ENCODE measurements at regions not wholly inside any gene's neighbourhood (a gene's known extent, or its start where the extent isn't known, plus 50 kb on each side); places are given as distances from the start of the nearest gene placed in this dataset.
"Not testable (repeated sequence)": the region's sequence is repeated elsewhere in the genome, so short reads cannot be mapped to it uniquely, and the experiment has no call there.

GRCh38 chr16:85514598-85515318 is 98.4 kb upstream of the GSE1 start:
- no peak for DNase-seq (ENCODE audit: low read depth)

DNA sequence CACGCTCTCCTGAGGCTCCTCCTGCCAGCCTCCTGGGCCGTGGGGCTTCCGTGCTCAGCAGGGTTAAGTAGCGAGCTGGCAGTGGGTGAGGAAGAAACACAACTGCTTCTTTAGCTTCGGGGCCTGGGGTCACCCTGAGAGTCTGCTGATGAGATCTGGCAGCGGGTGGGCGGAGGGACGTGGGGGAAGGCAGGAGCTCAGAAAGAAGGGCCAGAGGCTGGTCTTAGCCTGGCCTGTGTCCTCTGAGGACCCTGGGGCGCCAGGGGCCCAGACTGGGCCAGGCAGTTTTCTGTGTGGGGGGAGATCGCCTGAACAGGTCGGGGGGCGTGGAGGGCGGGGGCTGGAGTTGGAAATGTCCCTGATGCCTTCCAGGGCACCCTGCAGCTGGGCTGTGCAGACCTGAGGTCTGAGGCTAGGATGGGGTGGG is 97.8 kb upstream of the GSE1 start:
- DNase-seq (ENCODE audit: low read depth): no peak

GRCh38 chr16:85515830-85516397 is 97.2 kb upstream of the GSE1 start:
- no peak for DNase-seq (ENCODE audit: low read depth)

DNA sequence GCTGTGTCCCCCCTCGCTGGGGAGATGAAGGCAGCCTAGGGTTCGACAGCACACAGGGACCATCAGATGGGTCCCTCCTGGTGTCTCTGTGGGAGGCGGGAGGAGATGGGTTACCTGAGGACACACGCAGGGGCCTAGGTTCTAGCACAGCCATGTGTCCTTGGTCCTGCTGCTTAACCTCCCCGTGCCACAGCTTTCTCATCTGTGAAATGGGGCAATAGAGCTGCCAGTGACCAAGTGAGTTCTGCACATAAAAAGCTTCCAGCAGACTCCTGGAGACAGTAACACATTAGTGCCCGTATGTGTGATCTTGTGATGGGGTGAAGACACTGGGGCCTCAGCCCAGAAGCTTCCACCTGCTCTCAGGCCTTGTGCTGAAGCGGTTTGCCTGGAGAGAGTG is 96.0 kb upstream of the GSE1 start:
- no peak for DNase-seq (ENCODE audit: low read depth)

GRCh38 chr16:85517563-85518179 is 95.5 kb upstream of the GSE1 start:
- no peak for DNase-seq (ENCODE audit: low read depth)

DNA sequence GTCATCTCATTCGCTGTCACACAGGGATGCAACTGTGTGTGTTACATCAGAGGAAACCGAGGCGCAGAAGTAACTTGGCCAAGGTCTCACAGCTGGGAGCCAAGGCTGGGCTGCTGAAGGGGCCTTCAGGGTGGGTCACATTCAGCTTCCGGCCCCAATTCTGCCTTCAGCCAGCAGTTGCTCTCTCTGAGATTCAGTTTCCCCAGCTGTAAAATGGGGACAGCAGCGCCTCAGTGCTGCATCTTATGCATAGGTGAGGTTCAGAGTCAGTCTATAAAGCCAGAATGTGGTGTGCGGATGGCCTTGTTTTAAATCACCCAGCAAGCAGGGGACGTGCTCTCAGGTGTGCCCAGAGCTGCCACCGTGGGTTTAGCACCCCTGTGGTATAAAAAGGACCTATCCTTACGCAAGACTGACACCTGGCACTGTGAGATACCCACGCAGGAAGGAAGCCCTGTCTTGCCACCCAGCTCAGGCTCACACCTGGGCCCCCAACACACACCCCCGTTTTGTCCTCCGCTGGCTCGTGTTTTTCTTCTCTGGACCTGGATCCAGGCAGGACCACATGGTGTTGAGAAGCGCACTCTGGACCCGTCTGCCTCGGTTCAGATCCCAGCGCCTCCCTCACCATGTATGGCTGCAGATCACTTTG is 94.6 kb upstream of the GSE1 start:
- no peak for DNase-seq (ENCODE audit: low read depth)

DNA sequence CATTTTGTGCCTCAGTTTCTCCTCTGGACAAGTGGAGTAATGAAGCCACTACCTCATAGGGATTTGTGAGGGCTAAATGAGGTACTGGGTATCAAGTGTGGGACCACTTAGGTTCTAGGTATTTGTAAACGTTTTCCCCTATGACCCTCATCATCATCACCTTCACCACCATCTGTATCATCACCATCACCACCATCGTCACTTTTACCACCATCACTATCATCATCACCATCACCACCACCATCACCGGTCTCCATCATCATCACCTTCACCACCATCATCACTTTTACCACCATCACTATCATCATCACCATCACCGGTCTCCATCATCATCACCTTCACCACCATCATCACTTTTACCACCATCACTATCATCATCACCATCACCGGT is 94.1 kb upstream of the GSE1 start:
- not testable (repeated sequence) for DNase-seq (ENCODE audit: low read depth)

- DNase-seq (ENCODE audit: low read depth): no peak
Measured at GRCh38 chr16:85519540-85520231, 93.4 kb upstream of the GSE1 start.

DNA sequence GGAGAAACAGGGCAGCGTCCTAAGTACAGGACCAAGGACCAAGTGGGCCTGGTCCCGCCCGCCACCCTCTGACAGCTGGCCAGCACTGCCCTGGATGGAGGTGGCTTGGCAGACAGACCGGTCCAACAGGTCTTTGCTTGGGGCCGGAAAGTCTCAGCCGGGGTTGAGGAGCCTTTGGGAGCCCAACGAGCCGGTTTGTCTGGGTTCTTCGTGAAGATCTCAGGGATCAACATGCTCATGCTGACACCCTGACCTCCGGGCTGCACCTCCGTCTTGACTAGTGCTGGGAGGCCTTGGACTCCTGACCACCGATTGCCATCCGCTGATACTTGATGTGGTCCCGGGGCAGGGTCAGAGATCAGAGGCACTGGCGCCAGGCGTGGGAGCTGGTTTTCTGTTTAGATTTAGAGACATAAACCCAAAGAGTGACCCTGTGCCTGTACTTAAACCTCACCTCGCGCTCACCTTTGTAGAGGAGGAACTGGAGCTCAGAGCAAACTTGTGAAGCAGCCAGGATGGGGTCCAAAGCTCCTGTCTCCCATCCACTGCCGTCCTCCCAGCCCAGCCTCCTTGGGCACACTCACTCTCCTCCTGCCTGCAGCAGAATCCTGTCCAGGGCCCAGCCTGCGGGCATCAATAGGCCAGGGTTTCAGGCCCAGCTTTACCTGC is 92.1 kb upstream of the GSE1 start:
- no peak for DNase-seq (ENCODE audit: low read depth)

DNA sequence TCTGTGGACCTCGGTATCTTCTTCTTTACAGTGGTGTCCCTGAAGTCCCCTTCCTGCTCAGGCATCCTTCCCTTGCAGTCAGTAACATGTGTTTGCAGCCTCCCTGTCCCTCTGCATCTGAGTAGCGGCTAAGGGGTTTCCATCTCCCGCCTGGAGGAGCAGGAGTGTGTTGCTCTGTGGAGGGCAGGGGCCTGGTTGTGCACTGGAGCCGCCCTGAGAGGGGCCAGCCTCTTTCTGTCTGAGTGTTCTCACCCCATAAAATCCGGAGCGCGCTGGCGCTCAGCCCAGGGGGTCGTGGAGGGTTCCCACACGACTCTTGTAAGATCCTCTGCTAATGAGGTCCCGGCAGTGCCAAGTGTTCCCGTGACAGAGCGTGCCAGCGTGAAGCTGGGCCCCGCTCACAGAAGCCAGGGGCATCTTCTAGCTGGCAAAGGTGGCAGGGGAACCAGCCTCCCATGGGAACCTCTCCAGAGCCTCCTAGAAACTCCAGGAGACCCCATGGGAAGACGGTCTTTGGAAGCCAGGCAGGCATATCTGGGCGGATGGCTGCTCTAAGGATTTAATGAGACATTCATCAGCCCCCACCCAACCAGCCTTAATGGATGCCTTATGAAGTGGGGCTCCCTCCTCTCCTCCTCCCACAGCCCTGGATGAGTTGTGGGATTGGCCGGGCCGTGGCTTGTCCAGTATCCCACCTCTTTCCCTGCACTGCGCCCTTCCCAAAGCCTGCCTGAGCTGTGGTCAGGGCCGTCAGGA is 91.4 kb upstream of the GSE1 start:
- DNase-seq (ENCODE audit: low read depth): no peak

DNA sequence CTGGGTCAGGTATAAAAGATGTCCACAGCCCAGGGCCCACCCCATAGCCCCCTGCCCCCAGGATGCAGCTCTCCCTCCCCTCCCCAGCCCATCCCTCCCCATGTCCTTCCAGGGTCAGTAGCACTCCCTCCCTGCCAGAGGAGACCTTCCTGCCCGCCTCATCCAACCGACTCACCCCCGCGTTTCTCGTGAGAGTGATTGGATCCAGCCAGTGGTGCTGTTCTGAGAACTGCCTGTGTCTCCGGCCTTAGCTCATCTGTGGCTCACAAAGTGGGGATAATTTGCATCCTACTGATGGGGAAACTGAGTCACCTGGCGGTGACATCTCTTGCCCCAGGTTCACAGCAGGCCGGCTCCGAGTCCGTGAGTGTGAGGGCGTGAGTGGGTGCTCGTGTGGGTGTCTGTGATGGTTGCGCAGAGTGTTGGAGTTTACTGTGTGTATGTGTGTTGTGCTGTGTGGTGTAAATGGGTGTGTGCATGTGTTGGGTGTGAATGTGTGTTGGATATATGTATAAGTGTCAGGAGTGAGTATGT is 90.7 kb upstream of the GSE1 start:
- no peak for DNase-seq (ENCODE audit: low read depth)

DNA sequence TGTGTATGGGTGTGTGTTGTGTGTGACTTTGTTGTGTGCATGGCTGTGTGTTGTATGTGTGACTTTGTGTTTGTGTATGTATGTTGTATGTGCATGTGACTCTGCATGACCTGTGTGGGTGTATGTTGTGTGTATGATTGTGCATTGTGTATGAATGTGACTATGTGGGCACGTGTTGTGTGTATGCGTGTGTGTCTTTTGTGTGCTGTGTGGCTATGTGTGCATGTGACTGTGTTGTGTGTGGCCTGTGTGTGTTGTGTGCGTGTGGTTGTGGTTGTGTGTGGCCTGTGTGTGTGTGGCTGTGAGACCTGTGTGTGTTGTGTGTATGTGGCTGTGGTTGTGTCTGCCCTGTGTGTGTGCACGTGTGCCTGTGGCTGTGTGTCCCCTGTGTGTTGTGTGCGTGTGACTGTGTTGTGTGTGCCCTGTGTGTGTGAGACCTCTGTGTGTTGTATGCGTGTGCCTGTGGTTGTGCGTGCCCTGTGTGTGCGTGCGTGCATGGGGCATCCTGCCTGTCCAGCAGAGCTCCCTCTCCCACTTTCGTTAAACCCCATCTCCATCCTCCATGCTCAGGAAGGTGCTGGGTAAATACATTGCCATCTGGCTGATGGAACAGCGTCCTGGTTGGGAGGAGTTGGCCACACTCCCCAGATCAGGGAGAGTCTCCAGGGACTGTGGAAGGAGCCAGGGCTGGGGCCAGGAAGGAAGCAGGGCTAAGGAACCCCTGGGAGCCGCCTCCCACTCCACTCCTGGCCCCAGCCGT is 90.1 kb upstream of the GSE1 start:
- no peak for DNase-seq (ENCODE audit: low read depth)

DNA sequence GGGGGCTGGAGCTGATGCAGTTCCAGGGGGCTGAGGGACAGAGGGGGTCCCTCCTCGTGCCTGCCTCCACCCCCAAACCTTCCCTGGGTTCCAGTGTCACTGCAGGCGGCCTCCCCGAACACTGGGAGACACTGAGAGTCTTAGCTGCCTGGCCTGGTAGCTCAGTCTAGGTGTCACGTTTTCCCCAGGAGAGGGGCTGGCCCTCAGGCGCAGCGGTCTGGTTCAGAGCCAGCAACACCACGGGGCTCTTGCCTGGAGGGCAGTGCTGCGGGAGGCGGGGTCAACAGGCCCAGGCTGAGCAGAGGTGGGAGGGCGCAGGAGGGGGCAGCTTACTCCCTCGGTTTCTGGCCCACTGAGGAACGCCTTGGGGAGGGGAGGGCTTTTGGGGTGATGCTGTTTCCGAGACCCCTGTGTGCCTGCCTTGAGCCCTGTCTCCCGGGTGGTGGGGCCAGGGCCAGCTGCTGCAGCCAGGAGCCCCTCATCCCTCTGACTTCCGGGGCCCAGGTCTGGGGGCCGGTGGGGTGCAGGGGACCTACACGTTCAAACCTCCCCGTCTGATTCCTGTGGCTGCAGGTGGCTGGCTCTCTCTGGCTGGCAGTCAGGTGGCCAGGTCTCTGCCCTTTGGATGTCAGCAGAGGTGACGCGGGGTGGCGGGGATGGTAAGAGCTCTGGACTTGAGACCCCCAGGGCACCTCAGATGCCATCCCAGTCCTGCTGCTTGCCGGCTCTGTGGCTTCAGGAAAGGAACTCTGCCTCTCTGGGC is 89.3 kb upstream of the GSE1 start:
- DNase-seq (ENCODE audit: low read depth): no peak

DNA sequence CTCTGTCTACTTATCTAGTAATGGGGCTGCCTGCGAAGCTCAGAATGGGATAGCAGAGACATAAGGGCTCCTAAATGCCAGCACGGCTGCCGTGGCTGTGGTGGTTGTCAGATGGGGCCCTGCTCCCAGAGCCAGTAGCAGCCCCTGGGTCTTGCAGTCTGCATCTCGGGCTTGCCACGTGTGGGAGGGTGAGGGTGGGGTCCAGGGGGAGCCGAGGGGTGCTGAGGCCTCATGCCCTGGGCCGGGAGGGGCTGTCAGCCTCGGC is 88.8 kb upstream of the GSE1 start:
- DNase-seq (ENCODE audit: low read depth): no peak

DNA sequence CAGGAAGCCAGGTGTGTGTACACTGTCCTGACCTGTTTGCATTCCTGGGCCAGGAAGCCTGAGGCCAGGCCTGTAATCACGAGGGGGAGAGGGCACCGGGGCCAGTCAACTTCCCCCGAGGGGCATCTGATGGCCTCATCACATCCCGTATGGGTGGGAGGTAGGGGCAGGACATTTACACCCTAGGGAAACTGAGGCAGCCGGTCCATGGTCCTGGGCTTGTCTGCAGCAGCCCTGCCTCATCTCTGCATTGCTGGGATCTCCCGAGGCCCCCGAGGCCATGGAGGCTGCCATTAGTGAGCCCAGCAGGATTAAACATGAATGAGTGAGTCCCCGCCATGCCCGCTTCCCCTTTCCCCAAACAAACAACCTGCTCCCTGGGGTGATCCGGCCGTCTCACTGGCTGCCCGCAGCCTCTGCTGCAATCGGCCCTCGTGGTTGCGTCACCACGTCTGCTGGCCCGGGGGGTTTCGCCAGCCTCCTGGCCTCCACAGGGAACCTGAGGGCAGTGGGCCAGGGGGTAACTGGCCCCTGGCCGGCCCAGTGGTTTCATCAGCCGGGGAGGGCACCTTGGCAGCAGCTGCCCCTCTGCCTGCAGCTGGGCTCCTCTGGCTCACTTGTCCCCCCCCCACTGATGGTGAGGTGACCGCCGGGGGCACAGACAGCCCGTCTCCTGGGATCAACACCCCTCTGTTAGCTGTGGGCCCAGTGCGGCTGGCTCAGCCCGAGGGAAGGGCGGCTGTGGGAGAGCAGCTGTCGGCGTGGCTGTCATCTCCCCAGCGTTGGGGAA is 88.3 kb upstream of the GSE1 start:
- no peak for DNase-seq (ENCODE audit: low read depth)

- no peak for DNase-seq (ENCODE audit: low read depth)
Measured at GRCh38 chr16:85525420-85526184, 87.5 kb upstream of the GSE1 start.

DNA sequence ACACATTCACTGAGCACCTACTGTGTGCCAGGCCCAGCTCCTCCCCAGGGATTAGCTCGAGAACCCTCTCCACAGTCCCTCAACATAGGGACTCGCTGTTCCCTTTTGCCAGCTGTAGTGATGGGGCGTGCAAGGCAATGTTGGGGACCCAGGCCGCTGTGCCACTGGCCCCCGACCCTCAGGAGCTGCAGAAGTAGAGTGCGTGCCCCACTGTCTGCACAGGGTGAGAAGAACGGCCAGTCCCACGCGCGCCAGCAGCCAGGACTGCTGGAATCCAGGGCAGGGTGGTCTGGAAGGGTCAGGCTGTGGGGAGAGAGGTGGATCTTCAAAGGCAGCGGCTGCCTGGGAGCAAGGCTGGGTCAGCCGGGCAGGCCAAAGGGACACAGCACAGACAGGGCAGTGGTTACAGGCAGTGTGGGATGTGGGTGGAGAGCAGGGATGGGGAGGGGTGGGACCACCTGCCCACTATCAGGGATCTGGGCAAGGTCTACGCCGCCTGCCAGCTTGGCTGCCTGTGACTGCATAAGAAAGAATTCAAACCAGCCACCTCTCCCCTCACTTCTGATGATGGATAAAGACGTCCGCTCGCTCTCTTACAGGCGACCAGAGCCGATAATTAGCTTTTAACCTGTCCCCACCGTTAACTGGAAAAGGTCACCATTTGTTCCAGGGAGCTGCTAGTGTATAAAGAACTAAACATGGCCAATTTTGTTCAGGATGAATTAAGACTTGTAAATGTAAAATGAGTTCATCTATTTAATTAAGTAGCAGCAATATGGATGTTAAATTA is 86.7 kb upstream of the GSE1 start:
- no peak for DNase-seq (ENCODE audit: low read depth)
